WTC11 (cell line): ENCODE measurements at regions not wholly inside any gene's neighbourhood (a gene's known extent, or its start where the extent isn't known, plus 50 kb on each side); places are given as distances from the start of the nearest gene placed in this dataset.

Experiments
- ATF2 ChIP-seq: sonication (generic); formaldehyde crosslinking; IDR thresholded peaks from 2 replicates; pipeline ENCODE4 v1.8.1; 2022; ENCODE audit warnings: low read depth, missing genetic modification reagents, borderline replicate concordance
- CREB1 ChIP-seq: sonication (generic); formaldehyde crosslinking; IDR thresholded peaks from 2 replicates; pipeline ENCODE4 v1.8.0; 2023; ENCODE audit warnings: mild to moderate bottlenecking, missing genetic modification reagents
- ESRRA ChIP-seq: sonication (generic); formaldehyde crosslinking; IDR thresholded peaks from 2 replicates; pipeline ENCODE4 v1.8.1; 2022; ENCODE audit warnings: mild to moderate bottlenecking, missing genetic modification reagents, borderline replicate concordance
- TCF7 ChIP-seq: sonication (generic); formaldehyde crosslinking; IDR thresholded peaks from 2 replicates; pipeline ENCODE4 v1.8.0; 2022; ENCODE audit warnings: mild to moderate bottlenecking, low read depth, missing genetic modification reagents, moderate library complexity
- ZBTB21 ChIP-seq: sonication (generic); formaldehyde crosslinking; IDR thresholded peaks from 2 replicates; pipeline ENCODE4 v1.8.1; 2023; ENCODE audit warnings: mild to moderate bottlenecking, missing genetic modification reagents, borderline replicate concordance
- ZNF232 ChIP-seq: sonication (generic); formaldehyde crosslinking; IDR thresholded peaks from 2 replicates; pipeline ENCODE4 v1.8.0; 2022; ENCODE audit warnings: mild to moderate bottlenecking, missing genetic modification reagents
- TF ChIP-seq, protein P1 (sequence below): fragments of 200-600 bp; IDR thresholded peaks from 2 replicates; pipeline ENCODE4 v1.8.0; 2022; ENCODE audit warnings: antibody characterized with exemption
- TF ChIP-seq, protein P2 (sequence below): sonication (generic); formaldehyde crosslinking; IDR thresholded peaks from 2 replicates; pipeline ENCODE4 v1.8.1; 2023; ENCODE audit warnings: mild to moderate bottlenecking, moderate library complexity, missing genetic modification reagents
- TF ChIP-seq, protein P3 (sequence below): sonication (generic); formaldehyde crosslinking; IDR thresholded peaks from 2 replicates; pipeline ENCODE4 v1.8.1; 2023; ENCODE audit warnings: mild to moderate bottlenecking, missing genetic modification reagents

DNA sequence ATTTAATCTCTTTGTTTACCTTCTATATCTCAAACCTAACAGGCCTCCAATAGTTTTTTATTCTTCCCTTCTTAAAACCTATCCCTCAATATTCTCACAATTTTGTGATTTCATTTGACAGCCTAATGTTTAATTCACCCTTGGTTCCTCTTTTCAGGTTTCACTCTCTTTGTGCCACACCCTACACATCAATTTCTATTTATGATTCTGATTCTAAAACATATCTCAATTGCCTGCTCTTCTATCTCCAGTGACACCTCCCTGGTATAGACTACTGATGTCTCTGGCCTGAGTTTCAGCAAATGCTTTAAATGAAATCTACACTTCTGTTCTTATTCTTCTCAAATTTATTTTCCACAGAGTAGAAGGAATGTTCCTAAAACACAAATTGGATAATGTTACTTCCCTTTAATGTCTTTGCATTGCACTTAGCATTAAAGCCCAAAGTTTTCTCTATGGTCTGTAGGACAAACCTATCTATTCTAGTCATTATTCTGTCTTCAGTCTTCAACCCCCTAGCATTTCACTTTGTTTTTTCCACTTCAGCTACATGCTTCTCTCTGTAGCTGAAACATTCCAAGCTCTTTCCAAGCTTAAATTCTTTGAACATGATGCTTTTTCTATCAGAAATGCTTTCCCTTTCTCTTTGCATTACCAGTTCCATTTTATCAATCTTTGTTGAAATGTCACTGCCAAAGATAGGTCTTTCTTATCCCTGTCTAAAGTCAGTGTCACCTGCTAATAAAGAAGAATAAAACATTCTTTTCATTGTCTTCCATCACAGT lies 622.0 kb downstream of the CENPC start:
- TF ChIP-seq, protein P1, sequence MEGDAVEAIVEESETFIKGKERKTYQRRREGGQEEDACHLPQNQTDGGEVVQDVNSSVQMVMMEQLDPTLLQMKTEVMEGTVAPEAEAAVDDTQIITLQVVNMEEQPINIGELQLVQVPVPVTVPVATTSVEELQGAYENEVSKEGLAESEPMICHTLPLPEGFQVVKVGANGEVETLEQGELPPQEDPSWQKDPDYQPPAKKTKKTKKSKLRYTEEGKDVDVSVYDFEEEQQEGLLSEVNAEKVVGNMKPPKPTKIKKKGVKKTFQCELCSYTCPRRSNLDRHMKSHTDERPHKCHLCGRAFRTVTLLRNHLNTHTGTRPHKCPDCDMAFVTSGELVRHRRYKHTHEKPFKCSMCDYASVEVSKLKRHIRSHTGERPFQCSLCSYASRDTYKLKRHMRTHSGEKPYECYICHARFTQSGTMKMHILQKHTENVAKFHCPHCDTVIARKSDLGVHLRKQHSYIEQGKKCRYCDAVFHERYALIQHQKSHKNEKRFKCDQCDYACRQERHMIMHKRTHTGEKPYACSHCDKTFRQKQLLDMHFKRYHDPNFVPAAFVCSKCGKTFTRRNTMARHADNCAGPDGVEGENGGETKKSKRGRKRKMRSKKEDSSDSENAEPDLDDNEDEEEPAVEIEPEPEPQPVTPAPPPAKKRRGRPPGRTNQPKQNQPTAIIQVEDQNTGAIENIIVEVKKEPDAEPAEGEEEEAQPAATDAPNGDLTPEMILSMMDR: no peak
- TF ChIP-seq ZNF232 (CRISPR knock-in tag) (no peak), ESRRA (CRISPR knock-in tag) (no peak), CREB1 (no peak), ZBTB21 (CRISPR knock-in tag) (no peak), ATF2 (CRISPR knock-in tag) (no peak), TCF7 (CRISPR knock-in tag) (no peak)
- TF ChIP-seq, protein P2, sequence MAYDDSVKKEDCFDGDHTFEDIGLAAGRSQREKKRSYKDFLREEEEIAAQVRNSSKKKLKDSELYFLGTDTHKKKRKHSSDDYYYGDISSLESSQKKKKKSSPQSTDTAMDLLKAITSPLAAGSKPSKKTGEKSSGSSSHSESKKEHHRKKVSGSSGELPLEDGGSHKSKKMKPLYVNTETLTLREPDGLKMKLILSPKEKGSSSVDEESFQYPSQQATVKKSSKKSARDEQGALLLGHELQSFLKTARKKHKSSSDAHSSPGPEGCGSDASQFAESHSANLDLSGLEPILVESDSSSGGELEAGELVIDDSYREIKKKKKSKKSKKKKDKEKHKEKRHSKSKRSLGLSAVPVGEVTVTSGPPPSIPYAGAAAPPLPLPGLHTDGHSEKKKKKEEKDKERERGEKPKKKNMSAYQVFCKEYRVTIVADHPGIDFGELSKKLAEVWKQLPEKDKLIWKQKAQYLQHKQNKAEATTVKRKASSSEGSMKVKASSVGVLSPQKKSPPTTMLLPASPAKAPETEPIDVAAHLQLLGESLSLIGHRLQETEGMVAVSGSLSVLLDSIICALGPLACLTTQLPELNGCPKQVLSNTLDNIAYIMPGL (CRISPR knock-in tag): no peak
- TF ChIP-seq, protein P3, sequence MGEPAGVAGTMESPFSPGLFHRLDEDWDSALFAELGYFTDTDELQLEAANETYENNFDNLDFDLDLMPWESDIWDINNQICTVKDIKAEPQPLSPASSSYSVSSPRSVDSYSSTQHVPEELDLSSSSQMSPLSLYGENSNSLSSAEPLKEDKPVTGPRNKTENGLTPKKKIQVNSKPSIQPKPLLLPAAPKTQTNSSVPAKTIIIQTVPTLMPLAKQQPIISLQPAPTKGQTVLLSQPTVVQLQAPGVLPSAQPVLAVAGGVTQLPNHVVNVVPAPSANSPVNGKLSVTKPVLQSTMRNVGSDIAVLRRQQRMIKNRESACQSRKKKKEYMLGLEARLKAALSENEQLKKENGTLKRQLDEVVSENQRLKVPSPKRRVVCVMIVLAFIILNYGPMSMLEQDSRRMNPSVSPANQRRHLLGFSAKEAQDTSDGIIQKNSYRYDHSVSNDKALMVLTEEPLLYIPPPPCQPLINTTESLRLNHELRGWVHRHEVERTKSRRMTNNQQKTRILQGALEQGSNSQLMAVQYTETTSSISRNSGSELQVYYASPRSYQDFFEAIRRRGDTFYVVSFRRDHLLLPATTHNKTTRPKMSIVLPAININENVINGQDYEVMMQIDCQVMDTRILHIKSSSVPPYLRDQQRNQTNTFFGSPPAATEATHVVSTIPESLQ (CRISPR knock-in tag): no peak
